ENCODE measurements at regions not wholly inside any gene's neighbourhood (a gene's known extent, or its start where the extent isn't known, plus 50 kb on each side); places are given as distances from the start of the nearest gene placed in this dataset.
A peak's percentile ranks its signal among the peaks of the same experiment; 100 is the strongest.

DNA sequence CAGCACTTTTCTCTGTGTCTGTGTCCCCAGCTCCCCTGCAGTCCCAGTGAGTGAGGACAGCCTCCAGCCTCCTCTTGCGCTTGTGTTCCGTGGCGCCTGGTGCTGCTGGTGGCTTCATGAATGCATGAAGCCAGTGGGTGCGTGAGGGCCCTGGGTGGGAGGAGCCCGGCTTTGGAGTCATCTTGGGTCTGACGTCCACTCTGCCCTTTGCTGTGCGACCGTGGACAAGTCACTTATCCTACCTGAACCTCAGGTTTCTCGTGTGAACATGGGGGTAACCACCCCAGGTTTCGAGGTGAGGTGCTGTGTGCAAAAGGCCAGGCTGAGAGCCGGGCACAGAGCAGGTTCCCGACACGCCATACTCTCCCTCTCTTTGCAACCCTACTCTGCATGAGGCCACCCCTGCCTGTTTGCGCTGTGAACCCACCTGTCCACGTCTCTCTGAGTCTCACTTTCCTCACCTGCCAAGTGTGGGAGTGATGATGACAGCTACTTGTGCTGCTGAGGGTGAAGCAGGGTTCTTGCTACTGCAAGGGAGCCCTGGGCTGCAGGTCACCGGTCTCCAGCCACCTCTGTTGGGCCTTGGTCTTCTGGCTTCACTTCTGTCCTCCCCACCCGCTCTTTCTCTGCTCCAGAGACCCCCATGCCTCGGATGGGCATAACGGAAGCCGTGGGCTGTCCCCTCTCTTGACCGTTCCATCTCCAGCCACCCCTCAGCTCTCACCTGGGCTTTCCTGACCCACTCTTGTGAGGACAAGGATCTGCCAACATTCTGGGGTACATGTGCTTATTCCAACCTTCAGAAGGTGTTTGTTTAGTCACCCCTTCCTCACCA, 537.6 kb downstream of the TBC1D22A start:
- no peak for DNase-seq (ENCODE audit: low spot score)

GRCh38 chr22:47299211-47299862, 536.9 kb downstream of the TBC1D22A start:
- DNase-seq (ENCODE audit: low spot score) = no peak

DNA sequence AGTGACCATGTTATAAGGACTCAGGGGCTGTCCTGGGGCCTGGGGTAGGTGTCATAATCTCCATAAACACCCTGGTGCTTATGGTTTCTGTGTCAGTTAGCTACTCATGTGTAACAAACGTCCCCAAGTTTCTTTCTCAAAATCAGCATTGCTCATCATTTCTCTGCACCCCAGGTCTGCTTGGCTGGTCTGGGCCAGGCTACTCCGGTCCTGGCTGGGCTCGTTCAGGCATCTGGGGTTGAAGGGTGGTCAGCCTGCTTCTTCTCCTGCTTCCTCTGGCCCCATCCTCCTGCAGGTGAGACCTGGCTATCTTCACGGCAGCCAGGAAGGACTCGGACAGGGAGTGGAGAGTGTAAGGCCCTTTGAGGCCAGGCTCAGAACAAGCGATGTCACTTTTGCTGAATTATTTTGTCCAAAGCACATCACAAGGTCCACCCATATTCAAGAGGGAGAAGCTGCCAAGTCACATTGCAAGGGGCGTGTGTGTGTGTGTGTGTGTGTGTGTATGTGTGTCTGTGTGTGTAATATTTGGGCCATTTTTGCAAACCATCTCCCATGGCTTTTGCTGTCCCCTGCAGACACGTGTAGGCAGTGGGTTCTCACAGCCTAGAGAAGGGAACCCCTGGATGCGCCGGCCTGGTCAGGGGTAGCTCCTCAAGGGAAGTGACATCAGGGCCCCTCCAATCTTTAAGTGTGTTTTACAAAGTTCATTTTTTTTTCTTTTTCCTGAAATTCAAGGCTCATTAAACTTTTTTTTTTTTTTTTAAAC, 535.8 kb downstream of the TBC1D22A start:
- DNase-seq (ENCODE audit: low spot score) = no peak

DNA sequence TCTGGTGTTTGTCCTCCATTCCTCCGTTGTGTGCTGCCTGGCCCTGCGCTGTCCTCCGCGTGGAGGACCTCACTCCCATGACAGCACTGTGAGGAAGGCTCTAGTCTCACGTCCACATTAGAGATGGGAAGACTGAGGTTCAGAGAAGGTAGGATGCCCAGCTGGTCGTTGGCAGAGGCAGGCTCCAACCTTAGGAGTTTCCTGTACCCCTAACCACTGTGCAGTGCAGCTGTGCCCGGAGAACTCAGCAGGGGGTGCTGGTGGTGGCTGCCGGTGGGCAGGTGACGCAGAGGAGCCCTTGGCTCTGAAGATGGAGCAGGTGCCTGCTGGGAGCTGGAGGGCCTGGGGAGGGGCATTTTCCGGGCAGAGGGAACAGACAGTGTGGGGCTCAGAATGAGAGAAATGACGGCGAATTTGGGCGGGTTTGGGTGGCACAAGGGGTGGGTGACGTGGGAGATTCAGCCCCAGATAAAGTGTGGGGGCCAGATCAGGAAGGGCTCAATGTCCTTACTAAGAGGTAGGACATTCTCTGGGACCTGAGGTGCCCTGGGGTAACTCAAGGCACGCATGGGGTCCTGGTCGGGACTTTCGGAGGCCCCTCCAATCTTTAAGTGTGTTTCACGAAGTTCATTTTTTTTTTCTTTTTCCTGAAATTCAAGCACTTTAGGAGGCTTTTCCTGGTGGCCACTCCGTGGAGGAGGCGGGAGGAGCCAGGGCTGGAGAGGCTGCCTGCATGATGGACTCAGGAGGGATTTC, 535.0 kb downstream of the TBC1D22A start:
- DNase-seq (ENCODE audit: low spot score) = no peak

DNA sequence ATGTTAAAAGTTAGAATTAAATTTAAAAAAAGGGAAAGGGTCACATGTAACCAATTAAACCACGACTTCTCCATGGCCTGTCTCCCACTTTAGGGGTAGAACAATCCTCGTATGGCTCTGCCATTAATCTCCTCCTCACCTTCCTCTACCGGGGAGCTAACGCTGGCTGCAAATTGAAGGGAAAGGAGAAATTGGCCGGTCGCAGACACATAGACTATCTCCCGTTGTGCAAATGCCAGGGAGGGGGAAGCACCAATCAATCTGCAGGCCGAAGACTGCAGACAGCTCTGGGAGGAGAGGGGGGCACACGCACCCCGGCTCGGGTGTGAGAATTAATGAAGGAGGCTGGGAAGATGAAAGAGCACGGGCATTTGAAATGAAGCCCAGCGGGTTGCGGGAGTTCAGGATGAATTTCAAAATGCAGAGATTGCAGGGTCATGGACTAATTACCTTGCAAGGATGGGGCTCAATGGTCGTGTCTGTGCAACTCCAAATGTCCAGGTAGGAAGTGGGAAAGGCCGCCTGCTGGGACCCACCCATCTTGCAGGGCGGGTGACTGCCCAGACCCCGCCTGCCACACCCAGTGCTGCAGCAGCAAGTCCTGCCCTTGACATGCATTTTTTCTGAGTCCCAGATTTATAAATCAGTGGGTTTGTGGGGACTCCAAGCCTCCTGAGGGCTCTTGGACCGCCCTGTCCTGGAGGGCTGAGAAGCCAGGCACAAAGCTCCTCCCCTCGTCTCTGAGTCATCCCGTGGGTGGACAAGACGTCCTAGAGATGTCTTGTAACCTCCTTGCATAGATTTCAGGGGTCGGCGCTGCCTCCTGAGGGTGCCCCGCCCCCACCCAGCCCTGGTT, 534.2 kb downstream of the TBC1D22A start:
- DNase-seq (ENCODE audit: low spot score) = no peak

GRCh38 chr22:47295982-47296381, 533.5 kb downstream of the TBC1D22A start:
- no peak for DNase-seq (ENCODE audit: low spot score)

DNA sequence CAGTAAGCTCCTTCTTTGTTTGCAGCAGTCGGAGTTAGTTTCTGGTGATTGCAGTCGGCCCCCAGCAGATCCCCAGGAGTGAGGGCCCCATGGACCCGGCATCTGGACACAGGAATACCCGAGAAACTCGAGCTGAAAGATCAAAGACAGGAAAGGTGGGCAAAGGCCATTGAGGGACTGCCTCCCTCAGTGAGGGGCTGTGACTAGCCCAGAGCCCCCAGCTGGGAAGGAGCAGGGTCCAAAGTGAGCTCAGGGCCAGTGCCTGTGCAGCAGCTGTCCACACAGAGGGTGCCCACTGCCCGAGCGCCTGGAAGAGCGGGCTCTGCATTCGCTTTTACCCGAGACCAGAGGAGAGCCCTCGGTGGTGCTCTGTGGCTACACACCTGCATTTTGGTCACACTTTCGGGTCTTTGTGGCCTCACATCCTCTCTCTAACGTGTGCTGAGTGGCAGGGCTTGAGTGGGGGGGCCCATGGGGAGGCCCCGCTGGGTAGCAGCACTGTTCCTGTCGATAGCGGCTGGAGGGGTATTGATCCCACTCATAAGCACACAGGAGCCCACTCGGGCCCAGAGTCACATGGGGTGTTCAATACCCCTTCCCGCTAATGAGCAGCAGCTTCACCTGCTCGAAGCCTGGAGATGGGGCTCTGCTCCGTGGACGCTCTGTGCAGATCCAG, 532.9 kb downstream of the TBC1D22A start:
- DNase-seq (ENCODE audit: low spot score) = no peak

DNA sequence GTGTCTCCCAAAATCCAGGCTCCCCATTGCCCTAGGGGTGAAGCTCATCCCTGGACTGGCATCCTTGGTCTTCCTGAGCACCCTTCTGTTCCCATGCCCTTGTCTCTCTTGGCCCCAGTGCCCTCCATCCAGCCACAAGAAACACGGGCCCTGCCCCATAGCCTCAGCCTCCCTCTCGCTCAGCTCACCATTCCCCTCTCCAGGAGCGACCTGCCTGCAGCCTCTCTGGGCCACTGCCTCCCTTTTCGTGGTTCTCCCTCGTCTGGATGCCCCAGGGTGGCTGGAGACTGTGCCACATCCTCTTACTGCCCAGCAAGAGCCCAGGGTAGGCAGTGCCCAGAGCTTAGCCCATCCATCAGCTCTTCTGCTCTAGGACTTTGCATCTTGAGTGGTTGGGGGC, 532.1 kb downstream of the TBC1D22A start:
- no peak for DNase-seq (ENCODE audit: low spot score)

GRCh38 chr22:47294222-47294532, 531.7 kb downstream of the TBC1D22A start:
- DNase-seq (ENCODE audit: low spot score) = no peak

DNA sequence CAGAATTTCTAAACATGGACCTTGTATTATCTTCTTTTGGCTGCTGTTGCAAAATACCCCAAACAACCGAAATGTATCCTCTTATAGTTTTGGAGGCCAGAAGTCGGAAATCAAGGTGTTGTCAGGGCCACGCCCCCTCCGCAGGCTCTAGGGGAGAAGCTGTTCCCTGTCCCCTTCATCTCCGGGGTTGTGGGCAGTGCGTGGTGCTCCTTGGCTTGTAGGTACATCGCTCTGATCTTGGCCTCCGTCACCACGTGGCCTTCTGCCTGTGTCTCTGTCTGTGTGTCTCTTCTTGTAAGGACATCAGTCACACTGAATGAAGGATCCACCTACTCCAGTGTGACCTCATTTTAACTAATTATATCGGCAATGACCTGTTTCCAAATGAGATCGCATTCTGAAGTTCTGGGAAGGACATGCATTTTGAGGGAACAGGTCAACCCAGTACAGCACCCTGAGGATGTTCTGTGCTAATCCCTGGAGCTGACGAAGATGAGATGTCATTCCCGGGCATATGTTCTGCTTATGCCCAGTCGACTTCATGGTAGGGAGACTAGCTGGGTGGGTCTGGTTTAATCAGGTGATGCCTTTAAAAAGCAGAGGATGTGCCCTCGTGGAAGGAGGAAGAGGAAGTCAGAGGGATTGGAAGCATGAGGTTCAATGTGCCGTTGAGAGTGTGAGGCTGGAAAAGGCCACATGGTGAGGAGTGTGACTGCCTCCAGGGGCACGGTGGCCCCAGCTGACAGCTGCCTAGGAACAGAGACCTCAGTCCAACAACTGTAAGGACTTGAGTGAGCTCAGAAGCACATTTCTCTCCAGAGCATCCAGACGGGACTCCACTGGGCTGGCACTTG, 531.1 kb downstream of the TBC1D22A start:
- DNase-seq (ENCODE audit: low spot score) = no peak

GRCh38 chr22:47292546-47293320, 530.3 kb downstream of the TBC1D22A start:
- DNase-seq (ENCODE audit: low spot score) = no peak

DNA sequence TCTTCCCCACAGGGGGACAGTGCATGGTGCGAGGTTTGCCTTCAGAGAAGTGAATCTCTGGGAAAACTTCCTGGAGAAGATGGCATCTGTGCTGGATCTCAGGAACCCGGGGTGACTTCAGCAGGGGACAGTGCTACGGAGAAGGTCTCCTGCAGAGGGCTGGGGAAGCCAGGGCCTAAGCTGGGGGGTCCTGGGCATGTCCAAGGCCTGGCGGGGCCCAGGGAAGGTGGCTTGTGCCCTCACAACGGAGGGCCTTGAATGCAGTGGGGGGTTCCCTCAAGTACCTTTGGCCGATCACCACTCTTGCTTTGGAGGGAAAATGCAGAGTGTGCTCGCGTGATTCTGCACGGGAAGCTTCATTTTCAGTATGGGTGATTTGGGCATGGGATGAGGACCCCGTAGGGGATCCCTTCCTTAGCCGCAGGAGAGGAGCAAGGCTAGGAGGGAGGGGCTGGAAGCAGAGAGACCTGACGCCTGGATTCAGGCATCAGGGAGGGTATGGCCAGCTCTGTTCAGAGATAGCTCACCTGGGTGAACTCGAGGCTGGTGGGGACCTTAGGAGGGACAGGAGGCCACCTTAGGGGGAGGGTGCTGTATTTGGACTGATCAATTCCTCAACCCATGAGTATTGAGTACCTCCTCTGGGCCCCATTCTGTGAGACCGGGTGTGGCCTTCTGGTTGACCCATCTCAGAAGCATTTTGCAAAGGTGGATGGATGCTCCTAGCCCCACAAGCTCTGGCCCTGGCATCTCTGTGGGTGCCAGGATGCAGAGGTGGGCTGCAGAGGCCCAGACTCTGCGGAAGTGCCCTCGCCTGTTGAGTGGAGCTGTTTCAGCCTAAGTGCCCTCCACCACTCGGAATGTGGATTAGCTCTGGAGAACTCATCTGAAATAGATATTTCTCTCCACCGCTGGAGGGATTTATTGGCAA, 529.4 kb downstream of the TBC1D22A start:
- no peak for DNase-seq (ENCODE audit: low spot score)

GRCh38 chr22:47290706-47291430, 528.4 kb downstream of the TBC1D22A start:
- no peak for DNase-seq (ENCODE audit: low spot score)

DNA sequence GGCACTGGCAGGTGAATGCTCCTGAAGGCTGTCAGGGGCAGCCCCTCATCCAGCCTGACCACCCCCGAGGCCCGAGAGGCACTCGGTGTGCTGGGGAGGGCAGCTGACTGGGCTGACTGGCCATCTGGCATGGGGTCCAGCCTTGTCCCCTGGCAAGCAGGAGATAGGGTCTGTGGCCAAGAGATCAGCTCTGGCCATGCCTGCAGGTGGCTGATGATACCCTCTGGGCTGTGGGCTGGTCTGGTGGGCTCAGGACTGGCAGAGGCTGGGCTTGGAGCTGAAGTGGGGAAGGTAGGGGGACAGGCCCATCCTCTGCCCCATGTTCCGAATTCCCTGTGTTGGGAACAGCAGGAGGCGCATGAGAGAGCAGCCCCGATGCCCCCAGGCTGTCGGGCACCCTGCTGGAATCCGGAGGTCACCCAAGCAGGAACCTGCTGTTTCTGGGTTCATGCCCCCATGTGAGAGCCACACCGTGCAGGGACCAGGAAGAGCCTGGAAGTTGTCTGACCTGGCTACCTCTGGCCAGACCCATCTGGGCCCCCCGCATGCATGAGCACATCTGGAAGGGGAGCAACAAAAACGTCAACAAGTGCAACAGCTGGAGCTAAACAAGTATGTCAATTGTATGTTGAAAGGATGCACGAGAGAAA, 527.0 kb downstream of the TBC1D22A start:
- DNase-seq (ENCODE audit: low spot score) = no peak

GRCh38 chr22:47288680-47289079, 526.2 kb downstream of the TBC1D22A start:
- no peak for DNase-seq (ENCODE audit: low spot score)

GRCh38 chr22:47287516-47287915, 525.1 kb downstream of the TBC1D22A start:
- peak; percentile 27 for DNase-seq (ENCODE audit: low spot score)

DNA sequence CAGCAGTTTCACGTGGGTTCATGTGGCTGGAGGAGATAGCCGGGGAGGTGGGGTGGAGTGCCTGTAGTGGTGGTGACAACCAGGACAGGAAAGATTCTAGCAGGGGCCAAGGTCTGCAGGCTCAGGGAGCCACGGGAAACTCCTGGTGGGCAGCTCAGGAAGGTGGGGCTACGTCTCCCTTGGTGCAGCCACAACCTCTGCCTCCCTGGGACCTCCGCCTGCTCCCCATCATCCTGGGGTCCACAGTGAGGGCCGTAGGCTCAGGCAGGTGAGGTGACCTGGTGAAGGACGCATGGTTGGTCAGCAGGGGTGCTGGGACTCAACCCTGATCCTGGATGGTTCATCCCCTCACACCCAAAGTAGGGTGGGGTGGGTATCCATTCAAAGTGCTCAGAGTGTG, 524.1 kb downstream of the TBC1D22A start:
- DNase-seq (ENCODE audit: low spot score) = no peak
